ENCODE measurements at regions not wholly inside any gene's neighbourhood (a gene's known extent, or its start where the extent isn't known, plus 50 kb on each side); places are given as distances from the start of the nearest gene placed in this dataset.

DNA sequence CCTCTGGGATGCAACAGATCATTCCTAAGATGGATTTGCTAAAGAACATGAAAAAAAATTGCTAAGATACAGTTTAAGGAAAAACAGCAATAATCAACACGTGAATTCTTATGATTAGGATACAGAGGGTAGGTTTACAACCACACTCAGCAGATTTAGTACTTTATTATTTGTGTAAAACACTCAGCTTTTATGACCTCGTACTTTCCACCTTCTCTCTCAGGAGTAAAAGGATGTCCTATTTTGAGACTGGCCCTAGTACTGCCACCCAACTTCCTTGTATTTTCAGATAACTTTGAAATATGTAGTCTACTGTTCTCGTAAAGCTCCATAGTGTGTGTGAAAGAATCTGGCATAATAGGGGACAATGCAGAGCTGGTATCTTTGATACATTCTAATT, 186.1 kb downstream of the ARL4A start:
- TF ChIP-seq, protein P1, sequence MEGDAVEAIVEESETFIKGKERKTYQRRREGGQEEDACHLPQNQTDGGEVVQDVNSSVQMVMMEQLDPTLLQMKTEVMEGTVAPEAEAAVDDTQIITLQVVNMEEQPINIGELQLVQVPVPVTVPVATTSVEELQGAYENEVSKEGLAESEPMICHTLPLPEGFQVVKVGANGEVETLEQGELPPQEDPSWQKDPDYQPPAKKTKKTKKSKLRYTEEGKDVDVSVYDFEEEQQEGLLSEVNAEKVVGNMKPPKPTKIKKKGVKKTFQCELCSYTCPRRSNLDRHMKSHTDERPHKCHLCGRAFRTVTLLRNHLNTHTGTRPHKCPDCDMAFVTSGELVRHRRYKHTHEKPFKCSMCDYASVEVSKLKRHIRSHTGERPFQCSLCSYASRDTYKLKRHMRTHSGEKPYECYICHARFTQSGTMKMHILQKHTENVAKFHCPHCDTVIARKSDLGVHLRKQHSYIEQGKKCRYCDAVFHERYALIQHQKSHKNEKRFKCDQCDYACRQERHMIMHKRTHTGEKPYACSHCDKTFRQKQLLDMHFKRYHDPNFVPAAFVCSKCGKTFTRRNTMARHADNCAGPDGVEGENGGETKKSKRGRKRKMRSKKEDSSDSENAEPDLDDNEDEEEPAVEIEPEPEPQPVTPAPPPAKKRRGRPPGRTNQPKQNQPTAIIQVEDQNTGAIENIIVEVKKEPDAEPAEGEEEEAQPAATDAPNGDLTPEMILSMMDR (conservative IDR thresholded peaks at IDR 0.05; ENCODE audit: low read depth, low read length), result no peak
- no peak for TF ChIP-seq EZH2 (IDR thresholded peaks at IDR 0.05; ENCODE audit: borderline replicate concordance, low read depth, low read length, poor library complexity, severe bottlenecking)
